Uterus (tissue), 2 donors: ENCODE measurements at regions not wholly inside any gene's neighbourhood (a gene's known extent, or its start where the extent isn't known, plus 50 kb on each side); places are given as distances from the start of the nearest gene placed in this dataset.

Experiments used
- POLR2A ChIP-seq, 2 donors: fragments of 450-650 bp; IDR thresholded peaks; one replicate each; pipeline ENCODE4 v1.6.1; 2016; ENCODE audit warnings: antibody characterized with exemption in 2 of 2, mild to moderate bottlenecking in 1 of 2, moderate library complexity in 1 of 2
- TF ChIP-seq, protein P1 (sequence below), 4 experiments: fragments of 200-600 bp in 2 of 4; fragments of 450-650 bp in 2 of 4; sonication (generic) in 2 of 4; IDR thresholded peaks; one replicate each; pipeline ENCODE4 v1.5.1; 2016 to 2019; ENCODE audit warnings: antibody characterized with exemption in 4 of 4, mild to moderate bottlenecking in 2 of 4, moderate library complexity in 1 of 4

DNA sequence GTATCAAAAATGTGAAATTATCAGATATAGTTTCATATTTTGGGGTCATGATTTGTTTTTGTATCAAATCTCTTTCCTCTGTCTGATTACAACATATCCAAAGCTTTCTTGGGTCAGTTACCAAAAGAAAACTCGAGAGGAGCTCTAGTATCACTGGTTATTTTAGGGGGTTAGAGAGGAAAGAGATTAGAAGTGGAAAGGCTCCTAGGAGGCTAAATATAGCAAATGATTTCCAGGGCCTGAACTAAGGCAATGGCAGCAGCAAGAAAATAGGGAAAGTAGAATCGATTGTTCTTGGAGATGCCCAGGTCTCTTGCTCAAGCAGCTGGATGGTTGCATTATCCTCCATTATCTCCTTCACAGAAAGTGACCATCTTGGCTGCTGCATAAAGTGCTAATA lies 72.9 kb downstream of the NHLRC3 start:
- TF ChIP-seq, protein P1, sequence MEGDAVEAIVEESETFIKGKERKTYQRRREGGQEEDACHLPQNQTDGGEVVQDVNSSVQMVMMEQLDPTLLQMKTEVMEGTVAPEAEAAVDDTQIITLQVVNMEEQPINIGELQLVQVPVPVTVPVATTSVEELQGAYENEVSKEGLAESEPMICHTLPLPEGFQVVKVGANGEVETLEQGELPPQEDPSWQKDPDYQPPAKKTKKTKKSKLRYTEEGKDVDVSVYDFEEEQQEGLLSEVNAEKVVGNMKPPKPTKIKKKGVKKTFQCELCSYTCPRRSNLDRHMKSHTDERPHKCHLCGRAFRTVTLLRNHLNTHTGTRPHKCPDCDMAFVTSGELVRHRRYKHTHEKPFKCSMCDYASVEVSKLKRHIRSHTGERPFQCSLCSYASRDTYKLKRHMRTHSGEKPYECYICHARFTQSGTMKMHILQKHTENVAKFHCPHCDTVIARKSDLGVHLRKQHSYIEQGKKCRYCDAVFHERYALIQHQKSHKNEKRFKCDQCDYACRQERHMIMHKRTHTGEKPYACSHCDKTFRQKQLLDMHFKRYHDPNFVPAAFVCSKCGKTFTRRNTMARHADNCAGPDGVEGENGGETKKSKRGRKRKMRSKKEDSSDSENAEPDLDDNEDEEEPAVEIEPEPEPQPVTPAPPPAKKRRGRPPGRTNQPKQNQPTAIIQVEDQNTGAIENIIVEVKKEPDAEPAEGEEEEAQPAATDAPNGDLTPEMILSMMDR (IDR thresholded peaks at IDR 0.05), result no peak
- no peak for TF ChIP-seq POLR2A (IDR thresholded peaks at IDR 0.05)
